H9 (cell line): ENCODE measurements at regions not wholly inside any gene's neighbourhood (a gene's known extent, or its start where the extent isn't known, plus 50 kb on each side); places are given as distances from the start of the nearest gene placed in this dataset.

Source experiments
- DNase-seq: peaks from one replicate; pipeline ENCODE4 v3.0.0-alpha.2; 2017
- H2AFZ ChIP-seq: one replicate; pipeline ENCODE4 v1.6.1; 2013; ENCODE audit warnings: mild to moderate bottlenecking, low read length, control low read depth, moderate library complexity
- H2AK5ac ChIP-seq: 2 replicates; pipeline ENCODE4 v1.6.1; 2013; ENCODE audit warnings: low read length, control low read depth, mixed read lengths; ENCODE audit not compliant: insufficient read length
- H2BK120ac ChIP-seq: one replicate; pipeline ENCODE4 v1.6.1; 2013; ENCODE audit warnings: low read depth, mild to moderate bottlenecking, low read length, control low read depth, inconsistent platforms; ENCODE audit not compliant: poor library complexity, severe bottlenecking
- H2BK12ac ChIP-seq: 2 replicates; pipeline ENCODE4 v1.6.1; 2013; ENCODE audit warnings: low read length, control low read depth, mixed read lengths, low read depth; ENCODE audit not compliant: insufficient read length
- H2BK15ac ChIP-seq: 2 replicates; pipeline ENCODE4 v1.6.1; 2013; ENCODE audit warnings: low read depth, low read length, control low read depth
- H2BK20ac ChIP-seq: one replicate; pipeline ENCODE4 v1.6.1; 2013; ENCODE audit warnings: low read depth, mild to moderate bottlenecking, low read length, control low read depth, inconsistent platforms; ENCODE audit not compliant: poor library complexity, severe bottlenecking
- H2BK5ac ChIP-seq: 2 replicates; pipeline ENCODE4 v1.6.1; 2013; ENCODE audit warnings: low read length, control low read depth, mixed read lengths; ENCODE audit not compliant: insufficient read length
- H3K14ac ChIP-seq: 2 replicates; pipeline ENCODE4 v1.6.1; 2013; ENCODE audit warnings: low read length, control low read depth; ENCODE audit not compliant: insufficient read depth
- H3K18ac ChIP-seq: 2 replicates; pipeline ENCODE4 v1.6.1; 2013; ENCODE audit warnings: low read depth, mild to moderate bottlenecking, mixed read lengths, low read length, control low read depth; ENCODE audit not compliant: insufficient read length
- H3K23ac ChIP-seq: 2 replicates; pipeline ENCODE4 v1.6.1; 2013; ENCODE audit warnings: low read length, control low read depth, mixed read lengths, low read depth; ENCODE audit not compliant: insufficient read length
- H3K23me2 ChIP-seq: 2 replicates; pipeline ENCODE4 v1.6.1; 2013; ENCODE audit warnings: low read depth, mild to moderate bottlenecking, mixed read lengths, low read length, control low read depth; ENCODE audit not compliant: insufficient read length, poor library complexity, severe bottlenecking
- H3K27ac ChIP-seq: 2 replicates; pipeline ENCODE4 v1.5.1; 2013; ENCODE audit warnings: low read length, control low read depth, mixed read lengths, low read depth; ENCODE audit not compliant: insufficient read length
- H3K27me3 ChIP-seq: 2 replicates; pipeline ENCODE4 v1.6.1; 2013; ENCODE audit warnings: low read length, control low read depth, inconsistent platforms; ENCODE audit not compliant: insufficient read depth
- H3K4ac ChIP-seq: 2 replicates; pipeline ENCODE4 v1.6.1; 2013; ENCODE audit warnings: low read depth, mild to moderate bottlenecking, control low read depth, inconsistent platforms, low read length, moderate library complexity
- H3K4me1 ChIP-seq: 2 replicates; pipeline ENCODE4 v1.6.1; 2013; ENCODE audit warnings: low read length, control low read depth, inconsistent platforms; ENCODE audit not compliant: insufficient read depth
- H3K4me2 ChIP-seq: 2 replicates; pipeline ENCODE4 v1.6.1; 2013; ENCODE audit warnings: low read length, control low read depth, mixed read lengths; ENCODE audit not compliant: insufficient read length, insufficient read depth
- H3K56ac ChIP-seq: 2 replicates; pipeline ENCODE4 v1.6.1; 2013; ENCODE audit warnings: low read depth, mild to moderate bottlenecking, mixed read lengths, low read length, control low read depth; ENCODE audit not compliant: insufficient read length
- H3K79me1 ChIP-seq: 2 replicates; pipeline ENCODE4 v1.6.1; 2013; ENCODE audit warnings: low read depth, mild to moderate bottlenecking, moderate library complexity, low read length, control low read depth, inconsistent platforms; ENCODE audit not compliant: insufficient read depth, poor library complexity, severe bottlenecking
- H3K79me2 ChIP-seq: 2 replicates; pipeline ENCODE4 v1.6.1; 2013; ENCODE audit warnings: low read length, control low read depth, inconsistent platforms; ENCODE audit not compliant: insufficient read depth
- H3K9ac ChIP-seq: 2 replicates; pipeline ENCODE4 v1.6.1; 2013; ENCODE audit warnings: low read length, control low read depth, mixed read lengths; ENCODE audit not compliant: insufficient read length; ENCODE audit errors: extremely low read depth
- H3K9me3 ChIP-seq: one replicate; pipeline ENCODE4 v1.6.1; 2013; ENCODE audit warnings: low read depth, low read length, inconsistent platforms; ENCODE audit not compliant: control insufficient read depth
- H3T11ph ChIP-seq: one replicate; pipeline ENCODE4 v1.6.1; 2013; ENCODE audit warnings: mild to moderate bottlenecking, low read length, control low read depth, inconsistent platforms
- H4K20me1 ChIP-seq: one replicate; pipeline ENCODE4 v1.6.1; 2013; ENCODE audit not compliant: control insufficient read depth, insufficient read length, insufficient read depth
- H4K5ac ChIP-seq: 2 replicates; pipeline ENCODE4 v1.6.1; 2013; ENCODE audit warnings: low read depth, mild to moderate bottlenecking, mixed read lengths, low read length, control low read depth; ENCODE audit not compliant: insufficient read length
- H4K8ac ChIP-seq: replicated peaks from 2 replicates; pipeline ENCODE4 v1.6.1; 2013; ENCODE audit warnings: low read length, control low read depth, mixed read lengths, low read depth; ENCODE audit not compliant: insufficient read length
- H4K91ac ChIP-seq: 2 replicates; pipeline ENCODE4 v1.6.1; 2013; ENCODE audit warnings: low read depth, mild to moderate bottlenecking, moderate library complexity, mixed read lengths, low read length, control low read depth; ENCODE audit not compliant: insufficient read length
- H3K27ac Mint-ChIP-seq, 3 experiments: 2 replicates in 2 of 3; 3 replicates in 1 of 3; pipeline ENCODE4 v1.8.0; 2020 to 2021; ENCODE audit warnings: mixed read lengths in 3 of 3, mild to moderate bottlenecking in 1 of 3, moderate library complexity in 1 of 3
- H3K27me3 Mint-ChIP-seq: 2 replicates; pipeline ENCODE4 v1.8.0; 2021; ENCODE audit warnings: low read depth, mild to moderate bottlenecking, moderate library complexity, mixed read lengths
- H3K36me3 Mint-ChIP-seq, 3 experiments: 2 replicates in 2 of 3; 3 replicates in 1 of 3; pipeline ENCODE4 v1.8.0; 2020 to 2021; ENCODE audit warnings: low read depth in 3 of 3, mixed read lengths in 3 of 3; ENCODE audit not compliant: insufficient read depth in 1 of 3
- H3K4me1 Mint-ChIP-seq, 2 experiments: 2 replicates each; pipeline ENCODE4 v1.8.0; 2020; ENCODE audit warnings: mixed read lengths in 2 of 2
- H3K4me3 Mint-ChIP-seq, 2 experiments: 2 replicates in 1 of 2; 3 replicates in 1 of 2; pipeline ENCODE4 v1.8.0; 2020 to 2021; ENCODE audit warnings: mild to moderate bottlenecking in 2 of 2, mixed read lengths in 2 of 2, moderate library complexity in 1 of 2
- H3K9me3 Mint-ChIP-seq, 2 experiments: 2 replicates in 1 of 2; 3 replicates in 1 of 2; pipeline ENCODE4 v1.8.0; 2020; ENCODE audit warnings: mild to moderate bottlenecking in 2 of 2, mixed read lengths in 2 of 2, moderate library complexity in 1 of 2
- CTCF ChIP-seq: fragments of 200-600 bp; sonication (generic); conservative IDR thresholded peaks from 3 replicates; pipeline ENCODE4 v1.8.0; 2021; ENCODE audit warnings: antibody characterized with exemption, mild to moderate bottlenecking
- WGBS: extraction: QIAGEN DNeasy Blood & Tissue Kit; methylation state at CpG from one replicate; pipeline ENCODE4 v1.1.7; 2013; ENCODE audit warnings: missing lambda C conversion rate, low lambda C conversion rate, mixed read lengths; ENCODE audit not compliant: insufficient read length; ENCODE audit errors: extremely low coverage; 5-methylcytosine and 5-hydroxymethylcytosine counted together

GRCh38 chr4:11622961-11623725 is 194.4 kb upstream of the HS3ST1 start:
- no peaks in the 10 kb centered on the region for H3K27me3 ChIP-seq
- no peak overlapping the region for H3K4me2 ChIP-seq
- H3K14ac ChIP-seq, result no peak overlapping the region
- H3K56ac ChIP-seq, result no peak overlapping the region
- H3K79me2 ChIP-seq, result no peaks in the 10 kb centered on the region
- no peak overlapping the region for H3K27ac Mint-ChIP-seq
- H2BK120ac ChIP-seq, result no peak overlapping the region
- H2BK20ac ChIP-seq, result no peak overlapping the region
- H3K9me3 ChIP-seq, result no peaks in the 10 kb centered on the region
- no peak overlapping the region for H3K18ac ChIP-seq
- H3K36me3 Mint-ChIP-seq, result no peaks in the 10 kb centered on the region
- no peak overlapping the region for H2BK12ac ChIP-seq
- H3K23me2 ChIP-seq, result no peaks in the 10 kb centered on the region
- H2BK15ac ChIP-seq, result no peak overlapping the region
- no peaks in the 10 kb centered on the region; a peak in 1 of 4 replicates for H3K4me1 Mint-ChIP-seq
- no peaks in the 10 kb centered on the region for H3K79me1 ChIP-seq
- H2BK5ac ChIP-seq, result no peak overlapping the region
- H2AFZ ChIP-seq, result no peak overlapping the region
- no peaks in the 10 kb centered on the region for H3K27me3 Mint-ChIP-seq
- H3K4me3 Mint-ChIP-seq, result no peak overlapping the region
- TF ChIP-seq CTCF, result no peak
- H3K9me3 Mint-ChIP-seq, result no peaks in the 10 kb centered on the region
- H3K4me1 ChIP-seq, result no peaks in the 10 kb centered on the region
- no peak overlapping the region for H4K91ac ChIP-seq
- DNase-seq, result no peak
- no peak overlapping the region for H4K8ac ChIP-seq
- H3K27ac ChIP-seq, result no peak overlapping the region
- no CpG with 5 or more reads among the region's 10 CpGs for WGBS
- no peak overlapping the region for H2AK5ac ChIP-seq
- no peak overlapping the region for H3T11ph ChIP-seq
- no peak overlapping the region for H3K23ac ChIP-seq
- no peak overlapping the region for H3K4ac ChIP-seq
- H4K20me1 ChIP-seq, result no peaks in the 10 kb centered on the region
- H4K5ac ChIP-seq, result no peak overlapping the region
- H3K9ac ChIP-seq, result no peak overlapping the region
